Left forelimb (tissue), 1 donor: ENCODE measurements at regions not wholly inside any gene's neighbourhood (a gene's known extent, or its start where the extent isn't known, plus 50 kb on each side); places are given as distances from the start of the nearest gene placed in this dataset.
"Not testable (repeated sequence)": the region's sequence is repeated elsewhere in the genome, so short reads cannot be mapped to it uniquely, and the experiment has no call there.

Experiments used
- DNase-seq: peaks from one replicate; pipeline ENCODE4 v3.0.0-alpha.2; 2018; ENCODE audit warnings: low spot score

GRCh38 chr11:67804435-67805252 is 130.2 kb upstream of the ALDH3B2 start:
- not testable (repeated sequence) for DNase-seq

GRCh38 chr11:67803519-67803918 is 129.1 kb upstream of the ALDH3B2 start:
- not testable (repeated sequence) for DNase-seq

- DNase-seq = not testable (repeated sequence)
Measured at GRCh38 chr11:67803055-67803454, 128.6 kb upstream of the ALDH3B2 start.

GRCh38 chr11:67802623-67803022 is 128.2 kb upstream of the ALDH3B2 start:
- DNase-seq = not testable (repeated sequence)

DNA sequence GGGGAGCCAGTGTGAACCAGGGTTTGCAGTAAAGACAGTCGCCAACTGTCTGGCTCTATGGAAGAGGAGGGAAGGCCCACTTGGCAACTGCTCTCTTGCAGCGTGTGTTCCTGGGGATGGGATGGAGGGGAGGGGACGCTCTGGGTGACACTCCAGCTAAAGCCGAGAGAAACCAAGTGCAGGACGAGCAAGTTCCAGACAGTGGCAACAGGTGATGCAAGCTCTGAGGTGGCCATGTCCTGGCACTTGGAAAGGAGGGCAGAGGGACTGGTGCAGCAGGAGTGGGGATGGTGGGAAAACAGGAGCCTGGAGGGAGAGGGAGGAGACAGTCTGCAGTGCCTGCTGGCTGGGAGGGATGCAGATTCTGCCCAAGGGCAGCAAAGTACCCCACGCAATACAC is 127.0 kb upstream of the ALDH3B2 start:
- not testable (repeated sequence) for DNase-seq

DNA sequence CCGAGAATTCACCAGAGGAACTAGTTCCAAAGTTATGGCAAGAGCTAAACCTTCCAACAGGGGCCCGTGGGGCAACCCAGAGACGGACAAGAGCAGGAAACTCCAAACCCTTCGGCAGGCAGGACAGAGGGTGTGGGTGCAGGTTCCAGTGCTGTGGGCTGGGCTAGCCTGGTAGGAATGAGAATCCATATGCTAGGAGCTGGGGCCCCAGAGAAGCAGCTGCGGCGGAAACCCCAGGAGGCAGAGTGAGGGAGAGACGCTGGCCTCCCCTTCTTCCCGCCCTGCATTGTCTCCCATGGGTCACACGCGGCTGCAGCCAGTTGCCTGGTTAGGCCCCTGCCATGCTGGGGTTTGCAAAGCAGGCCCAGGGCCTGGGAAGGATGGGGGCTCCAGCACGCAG is 126.2 kb upstream of the ALDH3B2 start:
- DNase-seq = not testable (repeated sequence)

GRCh38 chr11:67799808-67800207 is 125.4 kb upstream of the ALDH3B2 start:
- not testable (repeated sequence) for DNase-seq

- not testable (repeated sequence) for DNase-seq
Measured at GRCh38 chr11:67797726-67798521, 123.5 kb upstream of the ALDH3B2 start.

GRCh38 chr11:67795746-67796145 is 121.3 kb upstream of the ALDH3B2 start:
- DNase-seq = no peak

DNA sequence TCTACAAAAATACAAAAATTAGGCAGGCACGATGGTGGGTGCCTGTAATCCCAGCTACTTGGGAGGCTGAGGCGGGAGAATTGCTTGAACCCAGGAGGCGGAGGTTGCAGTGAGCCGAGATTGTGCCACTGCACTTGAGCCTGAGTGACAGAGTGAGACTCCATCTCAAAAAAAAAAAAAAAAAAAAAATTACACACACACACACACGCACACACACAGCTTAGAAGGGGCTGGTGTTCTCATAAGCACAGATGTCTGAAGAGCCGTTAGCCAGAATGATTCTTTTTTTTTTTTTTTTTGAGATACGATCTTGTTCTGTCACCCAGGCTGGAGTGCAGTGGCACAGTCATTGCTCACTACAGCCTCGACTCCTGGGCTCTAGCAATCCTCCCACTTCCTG is 119.3 kb upstream of the ALDH3B2 start:
- DNase-seq = not testable (repeated sequence)

GRCh38 chr11:67792273-67792990 is 118.0 kb upstream of the ALDH3B2 start:
- not testable (repeated sequence) for DNase-seq

GRCh38 chr11:67791598-67792170 is 117.3 kb upstream of the ALDH3B2 start:
- not testable (repeated sequence) for DNase-seq

- not testable (repeated sequence) for DNase-seq
Measured at GRCh38 chr11:67788341-67788695, 113.9 kb upstream of the ALDH3B2 start.

GRCh38 chr11:67787681-67788340 is 113.4 kb upstream of the ALDH3B2 start:
- DNase-seq = not testable (repeated sequence)

GRCh38 chr11:67781967-67782366 is 107.5 kb upstream of the ALDH3B2 start:
- DNase-seq = not testable (repeated sequence)

DNA sequence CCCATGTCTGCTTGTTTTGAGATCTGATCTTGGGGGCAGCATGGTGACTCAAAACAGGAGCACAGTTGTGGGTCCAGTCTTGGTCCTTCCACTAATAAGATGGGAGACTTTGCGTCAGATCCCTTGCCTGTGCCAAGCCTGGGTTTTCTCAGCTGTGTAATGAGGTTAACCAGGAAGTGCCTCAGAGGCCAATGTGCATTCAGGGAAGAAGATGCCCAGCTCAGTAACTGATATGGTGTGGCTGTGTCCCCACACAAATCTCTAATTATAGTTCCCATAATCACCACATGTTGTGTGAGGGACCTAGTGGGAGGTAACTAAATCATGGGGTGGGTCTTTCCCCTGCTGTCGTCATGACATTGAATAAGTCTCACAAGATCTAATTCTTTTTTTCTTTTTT is 107.1 kb upstream of the ALDH3B2 start:
- DNase-seq = not testable (repeated sequence)

DNA sequence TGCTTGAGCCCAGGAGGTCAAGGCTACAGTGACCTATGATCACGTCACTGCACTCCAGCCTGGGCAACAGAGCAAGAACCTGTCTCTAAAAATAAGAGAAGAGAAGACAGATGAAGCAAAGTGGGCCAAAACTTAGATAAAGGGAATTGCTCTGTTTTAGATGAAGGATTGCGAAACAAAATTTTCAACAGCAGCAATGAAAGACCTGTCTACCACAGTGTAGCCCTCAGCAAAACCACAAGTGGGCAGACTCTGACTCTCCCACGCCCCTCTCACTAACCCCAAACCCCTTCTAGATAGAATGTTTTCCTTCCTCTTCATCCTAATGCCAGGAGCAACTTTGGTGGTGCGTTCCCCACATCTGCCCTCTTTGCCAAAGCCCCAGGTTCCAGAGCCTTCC is 105.6 kb upstream of the ALDH3B2 start:
- DNase-seq = no peak

DNA sequence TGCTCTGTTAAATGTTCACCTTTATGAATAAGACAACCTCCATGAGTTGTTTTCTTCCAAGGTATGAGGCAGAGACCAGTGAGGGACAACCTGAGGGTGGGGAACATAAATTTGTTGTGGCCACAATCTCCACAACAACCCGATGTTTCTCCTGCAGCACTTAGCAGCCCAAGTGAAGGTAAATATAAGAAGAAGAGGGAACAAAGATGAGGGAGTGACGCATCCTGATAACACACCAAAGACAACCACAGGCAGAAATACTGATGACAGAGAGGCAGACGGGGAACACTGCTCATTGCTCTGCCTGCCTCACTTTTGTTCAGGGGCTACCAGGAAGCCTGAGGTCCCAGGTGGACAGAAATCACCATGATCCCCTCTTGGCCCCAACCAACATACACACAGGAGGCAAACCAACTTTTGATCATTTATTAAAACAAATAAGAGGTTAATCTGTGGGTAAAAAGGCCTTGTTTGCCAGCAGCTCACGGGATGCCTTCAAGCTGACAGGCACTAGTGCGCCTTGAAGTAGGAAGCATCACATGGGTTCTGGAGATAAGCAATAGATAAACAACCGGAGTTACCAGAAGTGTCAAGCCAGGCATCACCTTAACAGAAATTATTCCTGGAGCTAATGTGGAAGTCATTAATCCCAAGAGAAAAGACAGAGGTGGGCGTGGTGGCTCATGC is 104.9 kb upstream of the ALDH3B2 start:
- not testable (repeated sequence) for DNase-seq

- no peak for DNase-seq
Measured at GRCh38 chr11:67776852-67777520, 102.6 kb upstream of the ALDH3B2 start.

DNA sequence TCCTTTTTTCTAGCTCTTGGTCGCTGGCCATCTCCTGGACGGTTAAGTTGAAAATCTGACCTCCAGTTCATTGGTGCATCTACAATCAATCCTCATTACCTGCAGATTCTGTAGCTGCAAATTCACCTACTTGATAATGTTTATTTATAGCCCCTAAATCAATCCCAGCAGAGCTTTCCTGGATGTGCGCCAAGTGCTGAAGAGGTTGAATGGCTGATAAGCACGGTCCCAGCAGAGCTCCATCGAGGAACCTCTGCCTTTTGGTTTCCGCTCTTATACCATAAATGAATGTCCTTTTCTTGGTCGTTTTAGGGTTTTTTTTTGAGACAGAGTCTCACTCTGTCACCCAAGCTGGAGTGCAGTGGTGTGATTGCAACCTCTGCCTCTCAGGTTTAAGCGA is 99.8 kb upstream of the ALDH3B2 start:
- not testable (repeated sequence) for DNase-seq
